ENCODE measurements at regions not wholly inside any gene's neighbourhood (a gene's known extent, or its start where the extent isn't known, plus 50 kb on each side); places are given as distances from the start of the nearest gene placed in this dataset.
"Not testable (repeated sequence)": the region's sequence is repeated elsewhere in the genome, so short reads cannot be mapped to it uniquely, and the experiment has no call there.

- Histone ChIP-seq H3K4me3 (ENCODE audit: low read length in 2 of 2) (no peak overlapping the region), H3K9me3 (ENCODE audit: control insufficient read depth in 2 of 2, insufficient read depth in 1 of 2, low read length in 1 of 2) (peaks cover 0 to 11% of the 10 kb centered on the region in 2 donors), H3K27ac (ENCODE audit: low read depth in 1 of 2, low read length in 1 of 2) (no peak overlapping the region), H3K27me3 (ENCODE audit: control insufficient read depth in 2 of 2, insufficient read depth in 1 of 2, low read length in 1 of 2) (no peaks in the 10 kb centered on the region), H3K36me3 (ENCODE audit: control insufficient read depth in 2 of 2, insufficient read depth in 2 of 2, low read length in 1 of 2) (no peaks in the 10 kb centered on the region), H3K4me1 (ENCODE audit: control insufficient read depth in 2 of 2, insufficient read depth in 2 of 2, low read length in 2 of 2) (no peaks in the 10 kb centered on the region)
- WGBS = 87% methylated on average over 4 of the region's 4 CpGs
- DNase-seq (ENCODE audit: low read depth in 6 of 9, low spot score in 9 of 9) = no peak
Measured at GRCh38 chr2:49664827-49665226, 510.5 kb upstream of the FSHR start.

- H3K4me3 ChIP-seq (ENCODE audit: low read length in 2 of 2) = no peak overlapping the region
- H3K27ac ChIP-seq (ENCODE audit: low read depth in 1 of 2, low read length in 1 of 2) = no peak overlapping the region
- DNase-seq (ENCODE audit: low read depth in 6 of 9, low spot score in 9 of 9) = no peak
- H3K36me3 ChIP-seq (ENCODE audit: control insufficient read depth in 2 of 2, insufficient read depth in 2 of 2, low read length in 1 of 2) = no peaks in the 10 kb centered on the region
- no peaks in the 10 kb centered on the region for H3K4me1 ChIP-seq (ENCODE audit: control insufficient read depth in 2 of 2, insufficient read depth in 2 of 2, low read length in 2 of 2)
- H3K27me3 ChIP-seq (ENCODE audit: control insufficient read depth in 2 of 2, insufficient read depth in 1 of 2, low read length in 1 of 2) = no peaks in the 10 kb centered on the region
- WGBS = 91% methylated on average over 1 of the region's 1 CpG
- peaks cover 0 to 11% of the 10 kb centered on the region in 2 donors for H3K9me3 ChIP-seq (ENCODE audit: control insufficient read depth in 2 of 2, insufficient read depth in 1 of 2, low read length in 1 of 2)
Measured at GRCh38 chr2:49661809-49662208, 507.5 kb upstream of the FSHR start.

- no peaks in the 10 kb centered on the region for H3K36me3 ChIP-seq (ENCODE audit: control insufficient read depth in 2 of 2, insufficient read depth in 2 of 2, low read length in 1 of 2)
- no peaks in the 10 kb centered on the region for H3K27me3 ChIP-seq (ENCODE audit: control insufficient read depth in 2 of 2, insufficient read depth in 1 of 2, low read length in 1 of 2)
- no peak for DNase-seq (ENCODE audit: low read depth in 6 of 9, low spot score in 9 of 9)
- no peak overlapping the region for H3K27ac ChIP-seq (ENCODE audit: low read depth in 1 of 2, low read length in 1 of 2)
- no peak overlapping the region for H3K4me3 ChIP-seq (ENCODE audit: low read length in 2 of 2)
- H3K9me3 ChIP-seq (ENCODE audit: control insufficient read depth in 2 of 2, insufficient read depth in 1 of 2, low read length in 1 of 2) = no peaks in the 10 kb centered on the region
- no peaks in the 10 kb centered on the region for H3K4me1 ChIP-seq (ENCODE audit: control insufficient read depth in 2 of 2, insufficient read depth in 2 of 2, low read length in 2 of 2)
- WGBS = 86% methylated on average over 3 of the region's 3 CpGs
Measured at GRCh38 chr2:49656853-49657252, 502.5 kb upstream of the FSHR start.

DNA sequence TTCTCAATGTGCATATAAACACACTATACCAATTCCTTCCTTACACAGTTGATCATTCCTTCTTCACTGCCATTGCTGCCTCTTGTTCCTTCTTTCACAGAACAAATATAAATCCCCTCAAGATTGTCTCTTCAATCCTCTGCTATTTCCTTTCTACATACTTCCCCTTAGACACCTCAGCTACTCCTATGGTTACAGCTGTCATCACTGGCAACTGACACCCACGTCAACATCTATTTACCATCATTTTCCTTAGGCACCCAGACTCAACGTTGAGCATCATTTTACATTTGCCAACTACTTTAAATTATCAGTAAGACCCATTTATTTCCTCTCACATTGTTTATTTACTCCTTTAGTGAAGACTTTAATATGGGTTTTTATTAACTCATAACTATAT, 488.8 kb upstream of the FSHR start:
- 75% methylated on average over 2 of the region's 2 CpGs for WGBS
- no peaks in the 10 kb centered on the region for H3K27me3 ChIP-seq (ENCODE audit: control insufficient read depth in 2 of 2, insufficient read depth in 1 of 2, low read length in 1 of 2)
- H3K4me3 ChIP-seq (ENCODE audit: low read length in 2 of 2) = no peak overlapping the region
- no peaks in the 10 kb centered on the region for H3K4me1 ChIP-seq (ENCODE audit: control insufficient read depth in 2 of 2, insufficient read depth in 2 of 2, low read length in 2 of 2)
- DNase-seq (ENCODE audit: low read depth in 6 of 9, low spot score in 9 of 9) = no peak
- H3K9me3 ChIP-seq (ENCODE audit: control insufficient read depth in 2 of 2, insufficient read depth in 1 of 2, low read length in 1 of 2) = no peaks in the 10 kb centered on the region
- H3K27ac ChIP-seq (ENCODE audit: low read depth in 1 of 2, low read length in 1 of 2) = no peak overlapping the region
- no peaks in the 10 kb centered on the region for H3K36me3 ChIP-seq (ENCODE audit: control insufficient read depth in 2 of 2, insufficient read depth in 2 of 2, low read length in 1 of 2)

DNA sequence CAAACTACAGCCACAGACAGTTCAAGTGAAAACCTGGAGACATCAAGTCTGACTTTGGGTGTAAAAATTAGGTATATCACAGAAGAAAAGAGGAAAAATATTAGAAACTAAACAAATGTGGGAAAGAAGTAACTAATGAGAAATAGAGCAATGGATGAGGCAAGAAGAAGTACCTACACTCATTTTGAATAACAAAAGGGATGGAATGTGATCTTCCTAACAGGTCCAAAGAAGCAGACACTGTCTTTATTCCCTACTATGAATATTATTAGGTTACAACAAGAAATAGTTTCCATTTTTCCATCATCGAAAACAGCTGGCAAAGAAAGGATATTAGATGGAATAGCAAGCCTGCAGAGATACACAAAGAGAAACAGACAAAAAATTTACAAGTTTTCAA, 486.3 kb upstream of the FSHR start:
- no peaks in the 10 kb centered on the region for H3K27me3 ChIP-seq (ENCODE audit: control insufficient read depth in 2 of 2, insufficient read depth in 1 of 2, low read length in 1 of 2)
- H3K27ac ChIP-seq (ENCODE audit: low read depth in 1 of 2, low read length in 1 of 2) = no peak overlapping the region
- no peaks in the 10 kb centered on the region for H3K36me3 ChIP-seq (ENCODE audit: control insufficient read depth in 2 of 2, insufficient read depth in 2 of 2, low read length in 1 of 2)
- DNase-seq (ENCODE audit: low read depth in 6 of 9, low spot score in 9 of 9) = no peak
- H3K9me3 ChIP-seq (ENCODE audit: control insufficient read depth in 2 of 2, insufficient read depth in 1 of 2, low read length in 1 of 2) = no peaks in the 10 kb centered on the region
- H3K4me1 ChIP-seq (ENCODE audit: control insufficient read depth in 2 of 2, insufficient read depth in 2 of 2, low read length in 2 of 2) = no peaks in the 10 kb centered on the region
- WGBS = 83% methylated on average over 1 of the region's 1 CpG
- no peak overlapping the region for H3K4me3 ChIP-seq (ENCODE audit: low read length in 2 of 2)

- Histone ChIP-seq H3K27me3 (ENCODE audit: control insufficient read depth in 2 of 2, insufficient read depth in 1 of 2, low read length in 1 of 2) (no peaks in the 10 kb centered on the region), H3K36me3 (ENCODE audit: control insufficient read depth in 2 of 2, insufficient read depth in 2 of 2, low read length in 1 of 2) (no peaks in the 10 kb centered on the region), H3K4me3 (ENCODE audit: low read length in 2 of 2) (no peak overlapping the region), H3K27ac (ENCODE audit: low read depth in 1 of 2, low read length in 1 of 2) (no peak overlapping the region), H3K9me3 (ENCODE audit: control insufficient read depth in 2 of 2, insufficient read depth in 1 of 2, low read length in 1 of 2) (no peaks in the 10 kb centered on the region), H3K4me1 (ENCODE audit: control insufficient read depth in 2 of 2, insufficient read depth in 2 of 2, low read length in 2 of 2) (no peaks in the 10 kb centered on the region)
- no peak for DNase-seq (ENCODE audit: low read depth in 6 of 9, low spot score in 9 of 9)
- WGBS = 93% methylated on average over 2 of the region's 2 CpGs
Measured at GRCh38 chr2:49621016-49621415, 466.7 kb upstream of the FSHR start.

GRCh38 chr2:49619804-49620203, 465.5 kb upstream of the FSHR start:
- 90% methylated on average over 3 of the region's 3 CpGs for WGBS

GRCh38 chr2:49618491-49618890, 464.2 kb upstream of the FSHR start:
- Histone ChIP-seq H3K9me3 (ENCODE audit: control insufficient read depth in 2 of 2, insufficient read depth in 1 of 2, low read length in 1 of 2) (no peaks in the 10 kb centered on the region), H3K36me3 (ENCODE audit: control insufficient read depth in 2 of 2, insufficient read depth in 2 of 2, low read length in 1 of 2) (no peaks in the 10 kb centered on the region), H3K4me1 (ENCODE audit: control insufficient read depth in 2 of 2, insufficient read depth in 2 of 2, low read length in 2 of 2) (no peaks in the 10 kb centered on the region), H3K4me3 (ENCODE audit: low read length in 2 of 2) (no peak overlapping the region), H3K27ac (ENCODE audit: low read depth in 1 of 2, low read length in 1 of 2) (no peak overlapping the region), H3K27me3 (ENCODE audit: control insufficient read depth in 2 of 2, insufficient read depth in 1 of 2, low read length in 1 of 2) (no peaks in the 10 kb centered on the region)
- DNase-seq (ENCODE audit: low read depth in 6 of 9, low spot score in 9 of 9) = no peak
- 72% methylated on average over 3 of the region's 3 CpGs for WGBS

More at GRCh38 chr2:49619804-49620203, 465.5 kb upstream of the FSHR start:
- Histone ChIP-seq H3K27me3 (ENCODE audit: control insufficient read depth in 2 of 2, insufficient read depth in 1 of 2, low read length in 1 of 2) (no peaks in the 10 kb centered on the region), H3K27ac (ENCODE audit: low read depth in 1 of 2, low read length in 1 of 2) (no peak overlapping the region), H3K4me1 (ENCODE audit: control insufficient read depth in 2 of 2, insufficient read depth in 2 of 2, low read length in 2 of 2) (no peaks in the 10 kb centered on the region), H3K4me3 (ENCODE audit: low read length in 2 of 2) (no peak overlapping the region), H3K9me3 (ENCODE audit: control insufficient read depth in 2 of 2, insufficient read depth in 1 of 2, low read length in 1 of 2) (no peaks in the 10 kb centered on the region), H3K36me3 (ENCODE audit: control insufficient read depth in 2 of 2, insufficient read depth in 2 of 2, low read length in 1 of 2) (no peaks in the 10 kb centered on the region)
- no peak for DNase-seq (ENCODE audit: low read depth in 6 of 9, low spot score in 9 of 9)

- H3K4me1 ChIP-seq (ENCODE audit: control insufficient read depth in 2 of 2, insufficient read depth in 2 of 2, low read length in 2 of 2) = no peaks in the 10 kb centered on the region
- no peak for DNase-seq (ENCODE audit: low read depth in 6 of 9, low spot score in 9 of 9)
- no peaks in the 10 kb centered on the region for H3K27me3 ChIP-seq (ENCODE audit: control insufficient read depth in 2 of 2, insufficient read depth in 1 of 2, low read length in 1 of 2)
- WGBS = 18% methylated on average over 2 of the region's 2 CpGs
- no peak overlapping the region for H3K4me3 ChIP-seq (ENCODE audit: low read length in 2 of 2)
- no peak overlapping the region for H3K27ac ChIP-seq (ENCODE audit: low read depth in 1 of 2, low read length in 1 of 2)
- H3K9me3 ChIP-seq (ENCODE audit: control insufficient read depth in 2 of 2, insufficient read depth in 1 of 2, low read length in 1 of 2) = no peaks in the 10 kb centered on the region
- H3K36me3 ChIP-seq (ENCODE audit: control insufficient read depth in 2 of 2, insufficient read depth in 2 of 2, low read length in 1 of 2) = no peaks in the 10 kb centered on the region
Measured at GRCh38 chr2:49616800-49617199, 462.5 kb upstream of the FSHR start.

- H3K4me3 ChIP-seq (ENCODE audit: low read length in 2 of 2); H3K27ac ChIP-seq (ENCODE audit: low read depth in 1 of 2, low read length in 1 of 2); H3K9me3 ChIP-seq (ENCODE audit: control insufficient read depth in 2 of 2, insufficient read depth in 1 of 2, low read length in 1 of 2); H3K27me3 ChIP-seq (ENCODE audit: control insufficient read depth in 2 of 2, insufficient read depth in 1 of 2, low read length in 1 of 2); H3K4me1 ChIP-seq (ENCODE audit: control insufficient read depth in 2 of 2, insufficient read depth in 2 of 2, low read length in 2 of 2); DNase-seq (ENCODE audit: low read depth in 6 of 9, low spot score in 9 of 9); H3K36me3 ChIP-seq (ENCODE audit: control insufficient read depth in 2 of 2, insufficient read depth in 2 of 2, low read length in 1 of 2): not testable (repeated sequence)
- WGBS = 74% methylated on average over 5 of the region's 5 CpGs
Measured at GRCh38 chr2:49611796-49612195, 457.5 kb upstream of the FSHR start.

All from thymus (tissue), 11 donors.